Progenitor cell of endocrine pancreas (in vitro differentiated cells): ENCODE measurements at regions not wholly inside any gene's neighbourhood (a gene's known extent, or its start where the extent isn't known, plus 50 kb on each side); places are given as distances from the start of the nearest gene placed in this dataset.

Source experiments
- DNase-seq: peaks from one replicate; pipeline ENCODE4 v3.0.0; 2021; ENCODE audit warnings: low spot score; ENCODE audit not compliant: unreplicated experiment
- H3K27ac Mint-ChIP-seq: 2 replicates; pipeline ENCODE4 v1.8.0; 2021; ENCODE audit warnings: mild to moderate bottlenecking, moderate library complexity, mixed read lengths
- H3K27me3 Mint-ChIP-seq: 2 replicates; pipeline ENCODE4 v1.8.0; 2021; ENCODE audit warnings: mixed read lengths
- H3K36me3 Mint-ChIP-seq: 2 replicates; pipeline ENCODE4 v1.8.0; 2022; ENCODE audit warnings: mixed read lengths; ENCODE audit not compliant: insufficient read depth
- H3K4me1 Mint-ChIP-seq: 2 replicates; pipeline ENCODE4 v1.8.0; 2021; ENCODE audit warnings: low read depth, mixed read lengths
- H3K4me3 Mint-ChIP-seq: 2 replicates; pipeline ENCODE4 v1.8.0; 2021; ENCODE audit warnings: low read depth, mild to moderate bottlenecking, moderate library complexity, mixed read lengths
- H3K9me3 Mint-ChIP-seq: 2 replicates; pipeline ENCODE4 v1.8.0; 2021; ENCODE audit warnings: low read depth, mixed read lengths
- CTCF ChIP-seq: fragments of 200-600 bp; sonication (generic); IDR thresholded peaks from one replicate; pipeline ENCODE4 v1.5.0; 2021; ENCODE audit warnings: antibody characterized with exemption, mild to moderate bottlenecking; ENCODE audit not compliant: unreplicated experiment

- no peaks in the 10 kb centered on the region for H3K27me3 Mint-ChIP-seq
- no peak for DNase-seq
- H3K4me1 Mint-ChIP-seq = peaks cover 14% of the 10 kb centered on the region
- no peak overlapping the region for H3K27ac Mint-ChIP-seq
- no peak for TF ChIP-seq CTCF
- H3K9me3 Mint-ChIP-seq = no peaks in the 10 kb centered on the region
- H3K36me3 Mint-ChIP-seq = no peaks in the 10 kb centered on the region
- no peak overlapping the region for H3K4me3 Mint-ChIP-seq
Measured at GRCh38 chr4:175374459-175374858, 437.6 kb downstream of the GPM6A start.

- Mint-ChIP-seq H3K4me3 (no peak overlapping the region), H3K27me3 (no peaks in the 10 kb centered on the region), H3K36me3 (no peaks in the 10 kb centered on the region), H3K9me3 (no peaks in the 10 kb centered on the region), H3K27ac (no peak overlapping the region), H3K4me1 (peaks cover 17% of the 10 kb centered on the region)
- DNase-seq = no peak
- no peak for TF ChIP-seq CTCF
Measured at GRCh38 chr4:175376287-175376977, 435.6 kb downstream of the GPM6A start.

GRCh38 chr4:175377203-175377602, 434.9 kb downstream of the GPM6A start:
- DNase-seq = no peak
- no peak for TF ChIP-seq CTCF
- no peak overlapping the region for H3K27ac Mint-ChIP-seq

GRCh38 chr4:175378372-175378771, 433.7 kb downstream of the GPM6A start:
- H3K36me3 Mint-ChIP-seq = no peaks in the 10 kb centered on the region
- no peak overlapping the region for H3K4me3 Mint-ChIP-seq
- no peak overlapping the region for H3K27ac Mint-ChIP-seq
- no peak for DNase-seq
- no peaks in the 10 kb centered on the region for H3K9me3 Mint-ChIP-seq
- no peak for TF ChIP-seq CTCF
- no peaks in the 10 kb centered on the region for H3K27me3 Mint-ChIP-seq
- H3K4me1 Mint-ChIP-seq = peaks cover 17% of the 10 kb centered on the region

More at GRCh38 chr4:175377203-175377602, 434.9 kb downstream of the GPM6A start:
- H3K36me3 Mint-ChIP-seq = no peaks in the 10 kb centered on the region
- H3K4me1 Mint-ChIP-seq = peaks cover 17% of the 10 kb centered on the region
- H3K27me3 Mint-ChIP-seq = no peaks in the 10 kb centered on the region
- no peak overlapping the region for H3K4me3 Mint-ChIP-seq
- no peaks in the 10 kb centered on the region for H3K9me3 Mint-ChIP-seq

- DNase-seq = no peak
- TF ChIP-seq CTCF = no peak
- H3K27ac Mint-ChIP-seq = no peak overlapping the region
- H3K4me1 Mint-ChIP-seq = peaks cover 5% of the 10 kb centered on the region
- H3K4me3 Mint-ChIP-seq = no peak overlapping the region
- H3K27me3 Mint-ChIP-seq = no peaks in the 10 kb centered on the region
- no peaks in the 10 kb centered on the region for H3K36me3 Mint-ChIP-seq
- no peaks in the 10 kb centered on the region for H3K9me3 Mint-ChIP-seq
Measured at GRCh38 chr4:175380841-175381240, 431.2 kb downstream of the GPM6A start.
